K562 (cell line): ENCODE measurements at regions not wholly inside any gene's neighbourhood (a gene's known extent, or its start where the extent isn't known, plus 50 kb on each side); places are given as distances from the start of the nearest gene placed in this dataset.

Experiments used
- ATAC-seq: fragments of 200-7000 bp; cut with Tn5 transposase; 3 replicates; pipeline ENCODE4 v1.9.1; 2020; ENCODE audit warnings: moderate library complexity
- BruUV-seq: library from RNA; stranded (reverse); fragments of 400-500 nt; replicated peaks from 2 replicates; lab custom pipeline; 2021; lab: Mats Ljungman, UMichigan
- CTCF ChIA-PET: fragments of 300-600 bp; formaldehyde crosslinking; extraction: SDS; loops from one replicate; lab custom pipeline; 2021; ENCODE audit warnings: low intra/inter-chr PET ratio; lab: Yijun Ruan, JAX
- POLR2A ChIA-PET: fragments of 300-600, 350-650 bp; sonication (Branson Sonifier 250); formaldehyde crosslinking; extraction: SDS; loops from one replicate; lab custom pipeline; 2021; ENCODE audit warnings: antibody characterized with exemption, inconsistent platforms; lab: Yijun Ruan, JAX
- DNase-seq, 4 experiments: peaks; one replicate each; pipeline versions ENCODE4 v3.0.0 to v3.0.0-alpha.2; 2011 to 2018; ENCODE audit warnings: low spot score in 3 of 4, mixed read lengths in 3 of 4; ENCODE audit errors: extremely low read depth in 1 of 4
- FAIRE-seq: peaks from 2 replicates; lab custom pipeline; 2011; peaks lifted over from hg19 to GRCh38; lab: Jason Lieb, UNC
- H2AFZ ChIP-seq: 2 replicates; pipeline ENCODE4 v1.6.0; 2011; ENCODE audit warnings: low read depth, low read length, control low read depth, inconsistent platforms
- H3K27ac ChIP-seq: fragments of 200-600 bp; 3 replicates; pipeline ENCODE4 v1.8.0; 2011; ENCODE audit warnings: low read depth, mild to moderate bottlenecking, control low read depth, inconsistent platforms, low read length, moderate library complexity, mixed read lengths; ENCODE audit errors: extremely low read depth
- H3K27me3 ChIP-seq, 2 experiments: fragments of 300-600 bp in 1 of 2; 2 replicates in 1 of 2; 3 replicates in 1 of 2; pipeline versions ENCODE4 v1.6.0 to v1.8.0; 2011; ENCODE audit warnings: inconsistent platforms in 2 of 2, low read length in 2 of 2, mild to moderate bottlenecking in 1 of 2, mixed read lengths in 1 of 2, moderate library complexity in 1 of 2; ENCODE audit not compliant: control insufficient read depth in 2 of 2, insufficient read depth in 2 of 2
- H3K36me3 ChIP-seq: fragments of 300-600 bp; 3 replicates; pipeline ENCODE4 v1.8.0; 2011; ENCODE audit warnings: mild to moderate bottlenecking, low read length, inconsistent platforms; ENCODE audit not compliant: control insufficient read depth, insufficient read depth
- H3K4me1 ChIP-seq, 2 experiments: fragments of 200-600 bp in 1 of 2; replicated peaks in 1 of 2; 2 replicates in 1 of 2; 3 replicates in 1 of 2; pipeline versions ENCODE4 v1.5.1 to v1.8.0; 2011; ENCODE audit warnings: inconsistent platforms in 2 of 2, low read length in 2 of 2, mild to moderate bottlenecking in 1 of 2, mixed read lengths in 1 of 2, moderate library complexity in 1 of 2; ENCODE audit not compliant: control insufficient read depth in 2 of 2, insufficient read depth in 2 of 2
- H3K4me2 ChIP-seq: 2 replicates; pipeline ENCODE4 v1.6.1; 2011; ENCODE audit warnings: low read length, control low read depth, inconsistent platforms, mixed read lengths; ENCODE audit not compliant: insufficient read depth
- H3K4me3 ChIP-seq: fragments of 200-600 bp; sonication (generic), shearing (Covaris generic); 2 replicates; pipeline ENCODE4 v1.5.1; 2016; ENCODE audit warnings: control low read depth, inconsistent platforms
- H3K79me2 ChIP-seq: fragments of 200-600 bp; 3 replicates; pipeline ENCODE4 v1.8.0; 2011; ENCODE audit warnings: low read length, inconsistent platforms; ENCODE audit not compliant: control insufficient read depth, insufficient read depth
- H3K9ac ChIP-seq, 2 experiments: 2 replicates each; pipeline versions ENCODE4 v1.6.0 to v1.6.1; 2011; ENCODE audit warnings: low read depth in 2 of 2, low read length in 2 of 2, control low read depth in 1 of 2, inconsistent platforms in 1 of 2, mild to moderate bottlenecking in 1 of 2, mixed read lengths in 1 of 2; ENCODE audit not compliant: insufficient read depth in 1 of 2
- H3K9me1 ChIP-seq: one replicate; pipeline ENCODE4 v1.6.0; 2011; ENCODE audit warnings: inconsistent platforms, mild to moderate bottlenecking, low read length, moderate library complexity; ENCODE audit not compliant: control insufficient read depth, insufficient read depth
- H3K9me3 ChIP-seq: replicated peaks from 2 replicates; pipeline ENCODE4 v1.5.1; 2011; ENCODE audit warnings: low read depth, low read length, inconsistent platforms; ENCODE audit not compliant: control insufficient read depth, insufficient read depth
- H4K20me1 ChIP-seq: replicated peaks from 2 replicates; pipeline ENCODE4 v1.6.1; 2011; ENCODE audit warnings: low read length, inconsistent platforms, mixed read lengths; ENCODE audit not compliant: control insufficient read depth, insufficient read depth
- BRF2 ChIP-seq: IDR thresholded peaks from 3 replicates; pipeline ENCODE4 v1.6.1; 2011; ENCODE audit warnings: borderline replicate concordance, mild to moderate bottlenecking; ENCODE audit not compliant: insufficient read length, insufficient read depth
- ETV1 ChIP-seq: fragments of 450-650 bp; conservative IDR thresholded peaks from 2 replicates; pipeline ENCODE4 v1.6.1; 2016; ENCODE audit warnings: missing genetic modification characterization, control low read depth, low read depth, missing compliant biosample characterization
- FOXK1 ChIP-seq: sonication (generic); formaldehyde crosslinking; IDR thresholded peaks from 2 replicates; pipeline ENCODE4 v1.8.0; 2022; ENCODE audit warnings: missing genetic modification reagents, mild to moderate bottlenecking, borderline replicate concordance
- HMGN3 ChIP-seq: IDR thresholded peaks from 2 replicates; pipeline ENCODE4 v1.6.1; 2011; ENCODE audit warnings: borderline replicate concordance, low read depth, mild to moderate bottlenecking, mixed read lengths, low read length; ENCODE audit not compliant: insufficient read length; ENCODE audit errors: extremely low read depth
- HNRNPLL ChIP-seq: fragments of 200-400 bp; formaldehyde crosslinking; IDR thresholded peaks from 2 replicates; pipeline ENCODE4 v1.6.1; 2017; ENCODE audit warnings: low read length, low read depth, mild to moderate bottlenecking; ENCODE audit not compliant: poor library complexity, severe bottlenecking
- KLF16 ChIP-seq: IDR thresholded peaks from 2 replicates; pipeline ENCODE4 v1.6.1; 2016; ENCODE audit warnings: antibody characterized with exemption
- MEF2A ChIP-seq: IDR thresholded peaks from 2 replicates; pipeline ENCODE4 v1.6.1; 2011; ENCODE audit warnings: low read depth, mild to moderate bottlenecking, low read length, moderate library complexity; ENCODE audit not compliant: control insufficient read depth
- NKRF ChIP-seq: fragments of 450-650 bp; IDR thresholded peaks from 2 replicates; pipeline ENCODE4 v1.6.1; 2016; ENCODE audit warnings: borderline replicate concordance
- POLR2G ChIP-seq: fragments of 200-400 bp; formaldehyde crosslinking; IDR thresholded peaks from 2 replicates; pipeline ENCODE4 v1.6.1; 2017; ENCODE audit warnings: low read depth, mild to moderate bottlenecking, antibody characterized with exemption, low read length, moderate library complexity
- POLR3A ChIP-seq: IDR thresholded peaks from 2 replicates; pipeline ENCODE4 v1.6.1; 2011; ENCODE audit warnings: borderline replicate concordance, mild to moderate bottlenecking, moderate library complexity; ENCODE audit not compliant: insufficient read length, insufficient read depth; ENCODE audit errors: extremely low read depth
- SUPT5H ChIP-seq: fragments of 450-650 bp; IDR thresholded peaks from 2 replicates; pipeline ENCODE4 v1.6.1; 2016
- U2AF1 ChIP-seq: fragments of 200-400 bp; formaldehyde crosslinking; optimal IDR thresholded peaks from 2 replicates; pipeline ENCODE3; 2017; ENCODE audit warnings: mild to moderate bottlenecking, low read depth, low read length, moderate library complexity
- ZNF280B ChIP-seq: fragments of 250-450 bp; sonication (Bioruptor Pico); IDR thresholded peaks from 2 replicates; pipeline ENCODE4 v1.5.1; 2021; ENCODE audit warnings: mild to moderate bottlenecking
- ZNF3 ChIP-seq: fragments of 250-450 bp; sonication (Bioruptor Pico); IDR thresholded peaks from 2 replicates; pipeline ENCODE4 v1.5.0; 2021; ENCODE audit warnings: mild to moderate bottlenecking, moderate library complexity
- WGBS: fragments of 100-300 bp; shearing (Covaris generic); methylation state at CpG from one replicate; pipeline ENCODE4 v1.1.6; 2016; ENCODE audit warnings: low coverage, mixed read lengths; ENCODE audit not compliant: insufficient coverage; ENCODE audit errors: missing lambda C conversion rate; 5-methylcytosine and 5-hydroxymethylcytosine counted together
- in situ Hi-C: fragments of 300-500 bp; cut with MboI; formaldehyde crosslinking; loops from 4 replicates; pipeline ENCODE4 v1.15.0; 2018; ENCODE audit warnings: inconsistent platforms, mixed read lengths
- intact Hi-C: fragments of 100-400 bp; cut with micrococcal nuclease; formaldehyde crosslinking; loops from 2 replicates; pipeline ENCODE4 v1.14.2; 2022

GRCh38 chr10:21355591-21356011 lies 169.9 kb downstream of the SKIDA1 start:
- Histone ChIP-seq H3K9me3 (no peaks in the 10 kb centered on the region), H4K20me1 (no peaks in the 10 kb centered on the region), H3K79me2 (no peaks in the 10 kb centered on the region), H3K4me1 (no peaks in the 10 kb centered on the region), H3K27ac (no peak overlapping the region), H3K36me3 (no peaks in the 10 kb centered on the region), H3K9ac (no peak overlapping the region), H3K9me1 (no peaks in the 10 kb centered on the region), H2AFZ (no peak overlapping the region), H3K27me3 (peaks cover 10 to 11% of the 10 kb centered on the region in 2 experiments; a peak in 2 of 5 replicates), H3K4me2 (no peak overlapping the region), H3K4me3 (no peak overlapping the region)
- in situ Hi-C loops (no loop called here), intact Hi-C loops (no loop called here)
- DNase-seq (no peak), FAIRE-seq (no peak), ATAC-seq (no peak)
- CTCF ChIA-PET, result no interaction called here
- TF ChIP-seq POLR3A (no peak), SUPT5H (no peak), POLR2G (no peak), NKRF (no peak), ZNF280B (CRISPR knock-in tag) (no peak), ZNF3 (no peak), ETV1 (tag) (no peak), KLF16 (no peak), BRF2 (no peak), U2AF1 (no peak), MEF2A (no peak), FOXK1 (CRISPR knock-in tag) (no peak), HNRNPLL (no peak), HMGN3 (no peak)
- POLR2A ChIA-PET, result interaction anchor here (0.5 to 1.2 kb wide), 3 partner anchors 25 to 144 kb away, joined by 3 read pairs; no protein-coding TSS in a partner anchor
- BruUV-seq, result no TSS peak
- WGBS, result 3% methylated on average over 2 of the region's 2 CpGs
